ENCODE measurements at regions not wholly inside any gene's neighbourhood (a gene's known extent, or its start where the extent isn't known, plus 50 kb on each side); places are given as distances from the start of the nearest gene placed in this dataset.
"Not testable (repeated sequence)": the region's sequence is repeated elsewhere in the genome, so short reads cannot be mapped to it uniquely, and the experiment has no call there.

- Histone ChIP-seq H3K4me3 (no peak overlapping the region), H3K4me1 (peaks cover 0 to 10% (median 0%) of the 10 kb centered on the region in 3 donors), H3K27me3 (no peaks in the 10 kb centered on the region), H3K36me3 (no peaks in the 10 kb centered on the region), H3K27ac (peak overlapping the region in 3 of 4 donors; percentile 35 to 48 (median 47)), H3K9me3 (no peaks in the 10 kb centered on the region)
- 44 to 55% methylated on average over 3 to 4 of the region's 4 CpGs for WGBS, 2 donors (ENCODE audit: low coverage in 1 of 2)
- ATAC-seq, result peak; percentile 81
- TF ChIP-seq EP300 (IDR thresholded peaks at IDR 0.05), result no peak
- TF ChIP-seq POLR2AphosphoS5 (IDR thresholded peaks at IDR 0.05), result peak; percentile 32
Measured at GRCh38 chr2:224101820-224102630, 62.9 kb upstream of the SERPINE2 start.

- Histone ChIP-seq H3K27ac (peak overlapping the region in 1 of 4 donors; percentile 44), H3K4me1 (peaks cover 0 to 10% (median 0%) of the 10 kb centered on the region in 3 donors), H3K4me3 (no peak overlapping the region), H3K27me3 (no peaks in the 10 kb centered on the region), H3K36me3 (no peaks in the 10 kb centered on the region), H3K9me3 (no peaks in the 10 kb centered on the region)
- TF ChIP-seq CTCF (IDR thresholded peaks at IDR 0.05), result no peak
- TF ChIP-seq EP300 (IDR thresholded peaks at IDR 0.05), result no peak
- TF ChIP-seq POLR2A (IDR thresholded peaks at IDR 0.05), result no peak
- TF ChIP-seq POLR2AphosphoS5 (IDR thresholded peaks at IDR 0.05), result no peak
- 72% methylated on average over 3 to 4 of the region's 4 CpGs for WGBS, 2 donors (ENCODE audit: low coverage in 1 of 2)
- no peak for ATAC-seq
Measured at GRCh38 chr2:224099861-224100643, 61.0 kb upstream of the SERPINE2 start.

- 54 to 58% methylated on average over 14 to 16 of the region's 16 CpGs for WGBS, 2 donors (ENCODE audit: low coverage in 1 of 2)
- Histone ChIP-seq H3K4me1 (peaks cover 0 to 10% (median 0%) of the 10 kb centered on the region in 3 donors), H3K4me3 (no peak overlapping the region), H3K27ac (peak overlapping the region in 1 of 4 donors; percentile 51), H3K27me3 (no peaks in the 10 kb centered on the region), H3K36me3 (no peaks in the 10 kb centered on the region), H3K9me3 (no peaks in the 10 kb centered on the region)
- no peak for TF ChIP-seq POLR2A (IDR thresholded peaks at IDR 0.05)
- no peak for TF ChIP-seq POLR2AphosphoS5 (IDR thresholded peaks at IDR 0.05)
- no peak for TF ChIP-seq EP300 (IDR thresholded peaks at IDR 0.05)
- no peak for TF ChIP-seq CTCF (IDR thresholded peaks at IDR 0.05)
- ATAC-seq, result no peak
Measured at GRCh38 chr2:224098481-224099230, 59.6 kb upstream of the SERPINE2 start.

GRCh38 chr2:224094413-224094812, 55.3 kb upstream of the SERPINE2 start:
- Histone ChIP-seq H3K36me3 (no peaks in the 10 kb centered on the region), H3K9me3 (no peaks in the 10 kb centered on the region), H3K4me3 (no peak overlapping the region), H3K27me3 (no peaks in the 10 kb centered on the region), H3K27ac (no peak overlapping the region), H3K4me1 (no peaks in the 10 kb centered on the region)
- no peak for ATAC-seq
- no peak for TF ChIP-seq CTCF (IDR thresholded peaks at IDR 0.05)
- TF ChIP-seq POLR2A (IDR thresholded peaks at IDR 0.05), result no peak
- TF ChIP-seq POLR2AphosphoS5 (IDR thresholded peaks at IDR 0.05), result no peak
- no peak for TF ChIP-seq EP300 (IDR thresholded peaks at IDR 0.05)
- 70 to 80% methylated on average over 1 of the region's 1 CpG for WGBS, 2 donors (ENCODE audit: low coverage in 1 of 2)

- WGBS, 2 donors (ENCODE audit: low coverage in 1 of 2), result 73 to 82% methylated on average over 4 to 5 of the region's 5 CpGs
- not testable (repeated sequence) for ATAC-seq, H3K27ac ChIP-seq, H3K4me3 ChIP-seq, H3K36me3 ChIP-seq, H3K4me1 ChIP-seq, H3K9me3 ChIP-seq, H3K27me3 ChIP-seq
Measured at GRCh38 chr2:224091671-224092070, 52.6 kb upstream of the SERPINE2 start.

GRCh38 chr2:224089606-224090005, 50.5 kb upstream of the SERPINE2 start:
- 59 to 78% methylated on average over 2 to 6 of the region's 6 CpGs for WGBS, 2 donors (ENCODE audit: low coverage in 1 of 2)
- not testable (repeated sequence) for H3K27me3 ChIP-seq, H3K9me3 ChIP-seq, H3K36me3 ChIP-seq, H3K27ac ChIP-seq, ATAC-seq, H3K4me3 ChIP-seq, H3K4me1 ChIP-seq

Data from gastroesophageal sphincter (tissue), 4 donors.